ENCODE measurements at regions not wholly inside any gene's neighbourhood (a gene's known extent, or its start where the extent isn't known, plus 50 kb on each side); places are given as distances from the start of the nearest gene placed in this dataset.

GRCh38 chr12:58978717-58979116 is 58.4 kb upstream of the LRIG3 start:
- no peak overlapping the region for H3K4me3 ChIP-seq (ENCODE audit: low read depth, low read length)
- TF ChIP-seq, protein P1, sequence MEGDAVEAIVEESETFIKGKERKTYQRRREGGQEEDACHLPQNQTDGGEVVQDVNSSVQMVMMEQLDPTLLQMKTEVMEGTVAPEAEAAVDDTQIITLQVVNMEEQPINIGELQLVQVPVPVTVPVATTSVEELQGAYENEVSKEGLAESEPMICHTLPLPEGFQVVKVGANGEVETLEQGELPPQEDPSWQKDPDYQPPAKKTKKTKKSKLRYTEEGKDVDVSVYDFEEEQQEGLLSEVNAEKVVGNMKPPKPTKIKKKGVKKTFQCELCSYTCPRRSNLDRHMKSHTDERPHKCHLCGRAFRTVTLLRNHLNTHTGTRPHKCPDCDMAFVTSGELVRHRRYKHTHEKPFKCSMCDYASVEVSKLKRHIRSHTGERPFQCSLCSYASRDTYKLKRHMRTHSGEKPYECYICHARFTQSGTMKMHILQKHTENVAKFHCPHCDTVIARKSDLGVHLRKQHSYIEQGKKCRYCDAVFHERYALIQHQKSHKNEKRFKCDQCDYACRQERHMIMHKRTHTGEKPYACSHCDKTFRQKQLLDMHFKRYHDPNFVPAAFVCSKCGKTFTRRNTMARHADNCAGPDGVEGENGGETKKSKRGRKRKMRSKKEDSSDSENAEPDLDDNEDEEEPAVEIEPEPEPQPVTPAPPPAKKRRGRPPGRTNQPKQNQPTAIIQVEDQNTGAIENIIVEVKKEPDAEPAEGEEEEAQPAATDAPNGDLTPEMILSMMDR (IDR thresholded peaks at IDR 0.05; ENCODE audit: low read depth, low read length, missing control alignments) = no peak
- DNase-seq (ENCODE audit: low read depth) = no peak

DNA sequence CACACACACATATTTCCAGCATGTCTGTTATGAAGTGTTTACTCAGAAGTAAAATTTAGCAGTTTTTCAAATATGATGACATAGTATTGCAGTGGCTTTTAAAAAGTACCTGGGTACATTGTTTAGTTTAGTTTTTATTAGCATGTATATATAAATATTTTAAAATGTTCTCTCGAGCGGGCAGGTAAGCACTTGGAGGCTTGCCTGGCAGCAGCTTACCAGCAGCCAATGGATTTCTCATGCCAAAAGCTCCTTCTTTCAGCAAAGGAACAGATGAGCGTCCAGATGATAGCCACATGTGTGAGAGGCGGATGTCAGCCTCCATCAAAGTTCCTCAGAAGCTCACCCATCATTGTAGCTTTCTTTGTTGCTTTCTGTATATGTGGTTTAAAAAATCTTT is 57.2 kb upstream of the LRIG3 start:
- TF ChIP-seq, protein P1 (IDR thresholded peaks at IDR 0.05; ENCODE audit: low read depth, low read length, missing control alignments) = no peak
- DNase-seq (ENCODE audit: low read depth) = no peak
- no peak overlapping the region for H3K4me3 ChIP-seq (ENCODE audit: low read depth, low read length)

GRCh38 chr12:58976146-58976545 is 55.8 kb upstream of the LRIG3 start:
- no peak for DNase-seq (ENCODE audit: low read depth)
- no peak overlapping the region for H3K4me3 ChIP-seq (ENCODE audit: low read depth, low read length)

More at GRCh38 chr12:58976146-58976545, 55.8 kb upstream of the LRIG3 start:
- TF ChIP-seq, protein P1 (IDR thresholded peaks at IDR 0.05; ENCODE audit: low read depth, low read length, missing control alignments) = no peak
